GM12892 (cell line): ENCODE measurements at regions not wholly inside any gene's neighbourhood (a gene's known extent, or its start where the extent isn't known, plus 50 kb on each side); places are given as distances from the start of the nearest gene placed in this dataset.

ENCODE experiments used
- POLR2A ChIP-seq: IDR thresholded peaks from 2 replicates; pipeline ENCODE4 v1.6.1; 2011; ENCODE audit warnings: low read depth, low read length, control low read depth
- POLR2AphosphoS5 ChIP-seq: IDR thresholded peaks from 2 replicates; pipeline ENCODE4 v1.6.1; 2011; ENCODE audit warnings: low read depth, low read length, control low read depth

- TF ChIP-seq POLR2A (no peak), POLR2AphosphoS5 (no peak)
These were observed 379.2 kb upstream of the IRX1 start for GRCh38 chr5:3216386-3216785.
